K562 (cell line): ENCODE measurements at regions not wholly inside any gene's neighbourhood (a gene's known extent, or its start where the extent isn't known, plus 50 kb on each side); places are given as distances from the start of the nearest gene placed in this dataset.

ENCODE experiments used
- ATAC-seq: fragments of 200-7000 bp; cut with Tn5 transposase; 3 replicates; pipeline ENCODE4 v1.9.1; 2020; ENCODE audit warnings: moderate library complexity
- BruUV-seq: library from RNA; stranded (reverse); fragments of 400-500 nt; replicated peaks from 2 replicates; lab custom pipeline; 2021; lab: Mats Ljungman, UMichigan
- CTCF ChIA-PET: fragments of 300-600 bp; formaldehyde crosslinking; extraction: SDS; loops from one replicate; lab custom pipeline; 2021; ENCODE audit warnings: low intra/inter-chr PET ratio; lab: Yijun Ruan, JAX
- POLR2A ChIA-PET: fragments of 300-600, 350-650 bp; sonication (Branson Sonifier 250); formaldehyde crosslinking; extraction: SDS; loops from one replicate; lab custom pipeline; 2021; ENCODE audit warnings: antibody characterized with exemption, inconsistent platforms; lab: Yijun Ruan, JAX
- DNase-seq, 4 experiments: peaks; one replicate each; pipeline versions ENCODE4 v3.0.0 to v3.0.0-alpha.2; 2011 to 2018; ENCODE audit warnings: low spot score in 3 of 4, mixed read lengths in 3 of 4; ENCODE audit errors: extremely low read depth in 1 of 4
- FAIRE-seq: peaks from 2 replicates; lab custom pipeline; 2011; peaks lifted over from hg19 to GRCh38; lab: Jason Lieb, UNC
- H2AFZ ChIP-seq: 2 replicates; pipeline ENCODE4 v1.6.0; 2011; ENCODE audit warnings: low read depth, low read length, control low read depth, inconsistent platforms
- H3K27ac ChIP-seq: fragments of 200-600 bp; 3 replicates; pipeline ENCODE4 v1.8.0; 2011; ENCODE audit warnings: low read depth, mild to moderate bottlenecking, control low read depth, inconsistent platforms, low read length, moderate library complexity, mixed read lengths; ENCODE audit errors: extremely low read depth
- H3K27me3 ChIP-seq, 2 experiments: fragments of 300-600 bp in 1 of 2; 2 replicates in 1 of 2; 3 replicates in 1 of 2; pipeline versions ENCODE4 v1.6.0 to v1.8.0; 2011; ENCODE audit warnings: inconsistent platforms in 2 of 2, low read length in 2 of 2, mild to moderate bottlenecking in 1 of 2, mixed read lengths in 1 of 2, moderate library complexity in 1 of 2; ENCODE audit not compliant: control insufficient read depth in 2 of 2, insufficient read depth in 2 of 2
- H3K36me3 ChIP-seq: fragments of 300-600 bp; 3 replicates; pipeline ENCODE4 v1.8.0; 2011; ENCODE audit warnings: mild to moderate bottlenecking, low read length, inconsistent platforms; ENCODE audit not compliant: control insufficient read depth, insufficient read depth
- H3K4me1 ChIP-seq, 2 experiments: fragments of 200-600 bp in 1 of 2; replicated peaks in 1 of 2; 2 replicates in 1 of 2; 3 replicates in 1 of 2; pipeline versions ENCODE4 v1.5.1 to v1.8.0; 2011; ENCODE audit warnings: inconsistent platforms in 2 of 2, low read length in 2 of 2, mild to moderate bottlenecking in 1 of 2, mixed read lengths in 1 of 2, moderate library complexity in 1 of 2; ENCODE audit not compliant: control insufficient read depth in 2 of 2, insufficient read depth in 2 of 2
- H3K4me2 ChIP-seq: 2 replicates; pipeline ENCODE4 v1.6.1; 2011; ENCODE audit warnings: low read length, control low read depth, inconsistent platforms, mixed read lengths; ENCODE audit not compliant: insufficient read depth
- H3K4me3 ChIP-seq: fragments of 200-600 bp; sonication (generic), shearing (Covaris generic); 2 replicates; pipeline ENCODE4 v1.5.1; 2016; ENCODE audit warnings: control low read depth, inconsistent platforms
- H3K79me2 ChIP-seq: fragments of 200-600 bp; 3 replicates; pipeline ENCODE4 v1.8.0; 2011; ENCODE audit warnings: low read length, inconsistent platforms; ENCODE audit not compliant: control insufficient read depth, insufficient read depth
- H3K9ac ChIP-seq, 2 experiments: 2 replicates each; pipeline versions ENCODE4 v1.6.0 to v1.6.1; 2011; ENCODE audit warnings: low read depth in 2 of 2, low read length in 2 of 2, control low read depth in 1 of 2, inconsistent platforms in 1 of 2, mild to moderate bottlenecking in 1 of 2, mixed read lengths in 1 of 2; ENCODE audit not compliant: insufficient read depth in 1 of 2
- H3K9me1 ChIP-seq: one replicate; pipeline ENCODE4 v1.6.0; 2011; ENCODE audit warnings: inconsistent platforms, mild to moderate bottlenecking, low read length, moderate library complexity; ENCODE audit not compliant: control insufficient read depth, insufficient read depth
- H3K9me3 ChIP-seq: replicated peaks from 2 replicates; pipeline ENCODE4 v1.5.1; 2011; ENCODE audit warnings: low read depth, low read length, inconsistent platforms; ENCODE audit not compliant: control insufficient read depth, insufficient read depth
- H4K20me1 ChIP-seq: replicated peaks from 2 replicates; pipeline ENCODE4 v1.6.1; 2011; ENCODE audit warnings: low read length, inconsistent platforms, mixed read lengths; ENCODE audit not compliant: control insufficient read depth, insufficient read depth
- FIP1L1 ChIP-seq: fragments of 200-400 bp; formaldehyde crosslinking; IDR thresholded peaks from 2 replicates; pipeline ENCODE4 v1.6.1; 2018; ENCODE audit warnings: mild to moderate bottlenecking, low read depth, low read length; ENCODE audit not compliant: poor library complexity, severe bottlenecking
- MAFG ChIP-seq: fragments of 450-650 bp; conservative IDR thresholded peaks from 2 replicates; pipeline ENCODE4 v1.6.1; 2016; ENCODE audit warnings: missing genetic modification characterization, missing compliant biosample characterization
- MXI1 ChIP-seq: IDR thresholded peaks from 2 replicates; pipeline ENCODE4 v1.6.1; 2011; ENCODE audit warnings: low read depth, mild to moderate bottlenecking, improper control_type of control experiment, low read length
- SAFB ChIP-seq: fragments of 200-400 bp; formaldehyde crosslinking; IDR thresholded peaks from 2 replicates; pipeline ENCODE4 v1.6.1; 2017; ENCODE audit warnings: low read depth, low read length, borderline replicate concordance
- SAP30 ChIP-seq: fragments of 200-600 bp; sonication (generic); IDR thresholded peaks from 2 replicates; pipeline ENCODE4 v1.6.1; 2012; ENCODE audit warnings: borderline replicate concordance, low read depth, mild to moderate bottlenecking, moderate library complexity, low read length, control low read depth, inconsistent platforms; ENCODE audit not compliant: insufficient read depth, poor library complexity, severe bottlenecking
- SNIP1 ChIP-seq: fragments of 450-650 bp; IDR thresholded peaks from 2 replicates; pipeline ENCODE4 v1.7.1; 2017; ENCODE audit warnings: low read depth, mild to moderate bottlenecking
- YBX1 ChIP-seq: fragments of 450-650 bp; IDR thresholded peaks from 2 replicates; pipeline ENCODE4 v1.7.1; 2016; ENCODE audit warnings: mild to moderate bottlenecking
- ZBED1 ChIP-seq: IDR thresholded peaks from 2 replicates; pipeline ENCODE4 v1.6.1; 2014
- ZBTB7A ChIP-seq: IDR thresholded peaks from 2 replicates; pipeline ENCODE4 v1.6.1; 2011; ENCODE audit warnings: low read depth, mild to moderate bottlenecking, low read length, moderate library complexity, borderline replicate concordance; ENCODE audit not compliant: control insufficient read depth
- ZBTB8A ChIP-seq: fragments of 450-650 bp; IDR thresholded peaks from 2 replicates; pipeline ENCODE4 v1.6.1; 2018; ENCODE audit warnings: mild to moderate bottlenecking, moderate library complexity; ENCODE audit not compliant: partially characterized antibody
- ZNF316 ChIP-seq: fragments of 450-650 bp; IDR thresholded peaks from 2 replicates; pipeline ENCODE4 v1.6.1; 2016
- ZNF354B ChIP-seq: fragments of 250-450 bp; sonication (Bioruptor Pico); IDR thresholded peaks from 2 replicates; pipeline ENCODE4 v1.4.0; 2020
- ZNF584 ChIP-seq: fragments of 200-800 bp; sonication (Bioruptor generic); IDR thresholded peaks from 2 replicates; pipeline ENCODE4 v1.6.1; 2016; ENCODE audit warnings: low read depth, mild to moderate bottlenecking, missing genetic modification characterization, missing compliant biosample characterization
- WGBS: fragments of 100-300 bp; shearing (Covaris generic); methylation state at CpG from one replicate; pipeline ENCODE4 v1.1.6; 2016; ENCODE audit warnings: low coverage, mixed read lengths; ENCODE audit not compliant: insufficient coverage; ENCODE audit errors: missing lambda C conversion rate; 5-methylcytosine and 5-hydroxymethylcytosine counted together
- in situ Hi-C: fragments of 300-500 bp; cut with MboI; formaldehyde crosslinking; loops from 4 replicates; pipeline ENCODE4 v1.15.0; 2018; ENCODE audit warnings: inconsistent platforms, mixed read lengths
- intact Hi-C: fragments of 100-400 bp; cut with micrococcal nuclease; formaldehyde crosslinking; loops from 2 replicates; pipeline ENCODE4 v1.14.2; 2022
- TF ChIP-seq, protein P1 (sequence below): fragments of 250-450 bp; sonication (Bioruptor Pico); IDR thresholded peaks from 2 replicates; pipeline ENCODE4 v1.9.0; 2021; ENCODE audit warnings: mild to moderate bottlenecking
- TF ChIP-seq, protein P2 (sequence below): sonication (generic); IDR thresholded peaks from 2 replicates; pipeline ENCODE4 v1.6.1; 2016
- TF ChIP-seq, protein P3 (sequence below): fragments of 450-650 bp; IDR thresholded peaks from 2 replicates; pipeline ENCODE4 v1.6.1; 2016; ENCODE audit warnings: missing biosample characterization, missing genetic modification characterization

DNA sequence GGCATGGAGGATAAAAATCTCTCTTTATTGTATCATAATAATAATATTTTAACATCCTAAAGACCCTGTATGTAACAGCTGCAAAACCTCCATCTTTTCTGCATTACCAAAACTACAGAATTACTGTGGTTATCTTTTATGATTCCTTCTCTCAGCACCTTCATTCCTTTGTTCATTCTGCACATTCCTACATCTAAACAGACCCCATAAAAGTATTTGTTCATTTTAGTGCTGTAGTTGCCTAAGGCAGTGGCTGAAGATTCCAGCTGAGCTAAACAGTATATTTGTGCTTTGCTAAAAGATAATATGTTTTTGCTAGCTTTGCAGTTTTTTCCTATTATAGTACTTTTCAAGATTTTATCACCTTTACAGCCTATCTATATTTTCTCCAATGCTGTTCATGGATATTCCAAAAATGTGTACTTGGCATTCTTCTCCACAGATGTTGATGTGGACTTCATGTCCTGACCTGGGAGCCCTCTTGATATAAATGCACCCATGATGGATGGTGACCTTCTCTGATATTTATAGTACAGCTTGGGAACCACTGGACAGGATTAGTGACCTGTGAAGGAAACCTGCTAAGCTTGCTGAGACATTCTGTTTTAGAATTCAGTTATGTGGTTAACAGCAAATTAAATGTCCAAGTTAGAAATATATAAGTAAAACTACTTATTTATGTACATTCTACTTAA, 2832.9 kb upstream of the PCDH20 start:
- H3K9me1 ChIP-seq: no peaks in the 10 kb centered on the region
- no TSS peak for BruUV-seq
- intact Hi-C loops (no loop called here), in situ Hi-C loops (no loop called here)
- no peaks in the 10 kb centered on the region for H3K4me1 ChIP-seq
- H3K27ac ChIP-seq: no peak overlapping the region
- no peaks in the 10 kb centered on the region for H3K79me2 ChIP-seq
- FAIRE-seq: no peak
- H3K36me3 ChIP-seq: no peaks in the 10 kb centered on the region
- DNase-seq: no peak
- CTCF ChIA-PET: no interaction called here
- no peaks in the 10 kb centered on the region for H3K27me3 ChIP-seq
- no peak overlapping the region for H3K9ac ChIP-seq
- POLR2A ChIA-PET: no interaction called here
- TF ChIP-seq ZNF316 (peak; percentile 33; the same call in 1 of the 2 replicates), MAFG (peak; percentile 26; the same call in 1 of the 2 replicates), SNIP1 (no peak), ZNF354B (CRISPR knock-in tag) (no peak)
- TF ChIP-seq, all 486 proteins: peak for 2
- no peaks in the 10 kb centered on the region for H4K20me1 ChIP-seq
- no peak overlapping the region for H2AFZ ChIP-seq
- ATAC-seq: no peak
- no peak overlapping the region for H3K4me2 ChIP-seq
- no peak overlapping the region for H3K4me3 ChIP-seq
- H3K9me3 ChIP-seq: no peaks in the 10 kb centered on the region

DNA sequence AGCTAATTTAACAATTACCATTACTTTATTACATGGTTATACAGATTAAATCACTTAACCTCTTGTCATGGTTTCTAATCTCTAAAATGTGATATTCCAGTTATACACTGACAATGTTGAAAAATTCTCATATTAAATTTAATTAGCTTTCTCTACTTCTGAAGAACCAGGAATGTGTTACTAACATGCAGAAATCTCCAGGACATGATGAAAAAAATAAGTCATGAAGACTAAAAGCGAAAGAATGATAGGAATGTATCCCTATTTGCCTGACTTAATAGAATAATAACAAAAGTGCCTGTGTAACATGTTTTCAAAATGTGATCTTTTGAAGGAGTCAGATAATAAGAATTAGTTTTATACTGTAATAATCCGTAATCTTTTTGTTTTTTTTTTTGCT, 2823.7 kb upstream of the PCDH20 start:
- no peak for FAIRE-seq
- no peaks in the 10 kb centered on the region for H3K79me2 ChIP-seq
- no peak overlapping the region for H3K9ac ChIP-seq
- no peaks in the 10 kb centered on the region for H3K9me3 ChIP-seq
- no peak overlapping the region for H3K27ac ChIP-seq
- H2AFZ ChIP-seq: no peak overlapping the region
- intact Hi-C loops: no loop called here
- H3K4me1 ChIP-seq: no peaks in the 10 kb centered on the region
- ChIA-PET CTCF (no interaction called here), POLR2A (no interaction called here)
- no peak for DNase-seq
- H3K27me3 ChIP-seq: no peaks in the 10 kb centered on the region
- BruUV-seq: no TSS peak
- ATAC-seq: no peak
- in situ Hi-C loops: no loop called here
- no peaks in the 10 kb centered on the region for H3K9me1 ChIP-seq
- no peaks in the 10 kb centered on the region for H3K36me3 ChIP-seq
- 5% methylated on average over 2 of the region's 2 CpGs for WGBS
- H4K20me1 ChIP-seq: no peaks in the 10 kb centered on the region
- H3K4me3 ChIP-seq: no peak overlapping the region
- H3K4me2 ChIP-seq: no peak overlapping the region
- no peak for TF ChIP-seq ZBTB8A
- no peak for TF ChIP-seq SAP30
- no peak for TF ChIP-seq MXI1
- TF ChIP-seq, protein P1, sequence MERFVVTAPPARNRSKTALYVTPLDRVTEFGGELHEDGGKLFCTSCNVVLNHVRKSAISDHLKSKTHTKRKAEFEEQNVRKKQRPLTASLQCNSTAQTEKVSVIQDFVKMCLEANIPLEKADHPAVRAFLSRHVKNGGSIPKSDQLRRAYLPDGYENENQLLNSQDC: no peak
- no peak for TF ChIP-seq ZNF584 (CRISPR knock-in tag)
- TF ChIP-seq ZBED1: no peak
- no peak for TF ChIP-seq ZBTB7A
- TF ChIP-seq, protein P2, sequence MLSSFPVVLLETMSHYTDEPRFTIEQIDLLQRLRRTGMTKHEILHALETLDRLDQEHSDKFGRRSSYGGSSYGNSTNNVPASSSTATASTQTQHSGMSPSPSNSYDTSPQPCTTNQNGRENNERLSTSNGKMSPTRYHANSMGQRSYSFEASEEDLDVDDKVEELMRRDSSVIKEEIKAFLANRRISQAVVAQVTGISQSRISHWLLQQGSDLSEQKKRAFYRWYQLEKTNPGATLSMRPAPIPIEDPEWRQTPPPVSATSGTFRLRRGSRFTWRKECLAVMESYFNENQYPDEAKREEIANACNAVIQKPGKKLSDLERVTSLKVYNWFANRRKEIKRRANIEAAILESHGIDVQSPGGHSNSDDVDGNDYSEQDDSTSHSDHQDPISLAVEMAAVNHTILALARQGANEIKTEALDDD: no peak
- TF ChIP-seq FIP1L1: no peak
- TF ChIP-seq, protein P3, sequence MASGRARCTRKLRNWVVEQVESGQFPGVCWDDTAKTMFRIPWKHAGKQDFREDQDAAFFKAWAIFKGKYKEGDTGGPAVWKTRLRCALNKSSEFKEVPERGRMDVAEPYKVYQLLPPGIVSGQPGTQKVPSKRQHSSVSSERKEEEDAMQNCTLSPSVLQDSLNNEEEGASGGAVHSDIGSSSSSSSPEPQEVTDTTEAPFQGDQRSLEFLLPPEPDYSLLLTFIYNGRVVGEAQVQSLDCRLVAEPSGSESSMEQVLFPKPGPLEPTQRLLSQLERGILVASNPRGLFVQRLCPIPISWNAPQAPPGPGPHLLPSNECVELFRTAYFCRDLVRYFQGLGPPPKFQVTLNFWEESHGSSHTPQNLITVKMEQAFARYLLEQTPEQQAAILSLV (tag): no peak
- no peak for TF ChIP-seq SAFB
- TF ChIP-seq YBX1: no peak
